HG03139 (cell line): ENCODE measurements at regions not wholly inside any gene's neighbourhood (a gene's known extent, or its start where the extent isn't known, plus 50 kb on each side); places are given as distances from the start of the nearest gene placed in this dataset.
"Not testable (repeated sequence)": the region's sequence is repeated elsewhere in the genome, so short reads cannot be mapped to it uniquely, and the experiment has no call there.

Experiments used
- ATAC-seq: cut with Tn5 transposase; IDR thresholded peaks from one replicate; pipeline ENCODE4 v1.9.1; 2021; ENCODE audit not compliant: unreplicated experiment

DNA sequence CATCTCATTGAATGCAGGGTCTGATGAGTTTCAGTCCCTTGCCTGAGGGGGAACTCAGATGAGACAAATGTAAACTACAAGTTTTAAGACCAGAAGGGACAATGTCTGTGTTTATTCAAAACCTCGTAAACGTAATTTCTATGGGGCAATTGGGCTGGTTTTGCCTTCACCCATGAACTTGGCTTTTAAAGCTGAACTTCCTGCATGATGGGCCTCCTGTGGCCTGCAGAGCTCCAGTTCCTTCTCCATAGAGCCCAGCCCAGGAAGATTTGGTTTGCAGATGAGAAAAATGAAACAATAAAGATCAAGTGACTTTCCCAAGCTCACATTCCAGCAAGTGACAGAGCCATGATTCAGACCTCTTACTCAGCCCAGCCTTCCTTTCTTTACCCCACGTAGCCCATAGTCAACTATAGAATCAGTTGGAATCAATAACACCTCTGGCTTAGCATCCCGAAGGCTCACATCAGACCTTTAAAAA, 612.3 kb downstream of the UTRN start:
- no peak for ATAC-seq

DNA sequence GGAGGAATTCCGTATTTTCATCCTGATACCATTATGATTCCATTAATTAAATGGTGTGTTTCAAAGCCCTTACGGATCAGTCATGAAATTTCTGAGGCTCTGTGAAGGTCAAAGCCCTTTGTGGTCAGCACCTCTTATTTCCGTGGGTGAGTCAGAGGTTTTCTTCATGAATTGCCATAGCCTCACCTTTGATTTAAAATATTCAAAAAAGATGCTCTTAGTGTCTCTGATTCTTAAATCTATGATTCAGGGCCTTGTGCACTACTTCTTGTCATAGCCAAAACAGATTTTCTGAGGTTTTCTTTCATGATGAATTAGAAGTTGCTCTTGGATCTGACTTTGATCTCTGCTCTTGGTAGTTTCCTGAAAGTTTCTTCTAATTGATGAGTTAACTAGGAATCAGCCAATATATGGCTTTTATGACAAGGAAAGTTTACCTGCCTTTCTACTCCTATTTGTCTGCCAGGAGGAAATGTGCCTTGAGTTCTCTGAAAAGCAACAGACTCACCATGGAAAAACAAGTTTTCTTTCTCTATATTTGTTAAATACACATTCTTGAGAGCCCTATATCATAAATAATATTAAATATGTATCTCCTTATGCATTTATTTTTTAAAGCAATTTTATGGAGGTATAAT, 613.0 kb downstream of the UTRN start:
- ATAC-seq: no peak

DNA sequence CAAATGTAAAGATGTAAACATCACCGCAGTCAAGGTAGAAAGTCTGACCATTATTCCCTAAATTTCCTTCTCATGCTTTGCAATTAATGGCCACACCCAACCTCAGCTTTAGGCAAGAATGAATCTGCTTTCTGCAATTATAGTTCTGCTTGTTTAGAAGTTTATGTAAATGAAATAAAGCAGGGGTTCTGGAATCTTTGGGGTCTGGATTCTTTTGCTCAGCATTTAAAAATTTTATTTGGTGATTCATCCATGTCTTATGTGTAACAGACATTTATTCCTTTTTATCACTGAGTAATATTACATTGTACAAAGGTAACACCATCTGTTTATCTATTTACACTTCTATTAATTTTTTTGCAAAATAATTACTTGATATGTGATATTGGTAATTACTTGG, 613.6 kb downstream of the UTRN start:
- ATAC-seq: no peak

DNA sequence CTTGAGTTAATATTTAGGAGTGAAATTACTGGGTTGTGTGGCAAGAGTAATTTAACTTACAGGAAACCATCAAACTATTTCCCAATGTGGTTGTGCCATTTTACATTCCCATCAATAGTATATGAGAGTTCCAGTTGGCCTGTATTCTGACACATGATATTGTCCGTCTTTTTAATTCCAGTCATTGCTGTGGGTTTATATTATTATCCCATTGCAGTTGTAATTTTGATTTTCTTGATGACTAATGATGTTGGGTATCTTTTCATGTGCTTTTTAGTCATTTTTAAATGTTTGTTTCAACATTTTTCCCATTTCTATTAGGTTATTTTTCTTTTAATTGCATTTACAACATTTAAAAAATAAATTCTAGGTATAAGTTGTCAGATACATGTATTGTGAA, 614.0 kb downstream of the UTRN start:
- no peak for ATAC-seq

DNA sequence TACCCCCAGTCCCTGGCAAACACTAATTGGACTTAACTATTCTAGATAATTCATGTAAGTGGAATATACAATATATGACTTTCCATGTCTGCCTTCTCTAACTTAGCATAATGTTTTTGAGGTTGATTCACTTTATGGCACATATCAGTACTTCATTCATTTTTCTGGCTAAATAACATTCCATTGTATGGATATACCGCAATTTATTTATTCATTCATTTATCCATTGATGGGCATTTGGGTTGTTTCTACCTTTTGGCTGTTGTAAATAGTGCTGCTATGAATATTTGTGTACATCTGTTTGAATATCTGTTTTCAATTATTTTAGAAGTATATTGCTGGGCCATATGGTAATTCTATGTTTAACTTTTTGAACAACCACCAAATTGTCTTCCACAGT, 616.3 kb downstream of the UTRN start:
- ATAC-seq: no peak

DNA sequence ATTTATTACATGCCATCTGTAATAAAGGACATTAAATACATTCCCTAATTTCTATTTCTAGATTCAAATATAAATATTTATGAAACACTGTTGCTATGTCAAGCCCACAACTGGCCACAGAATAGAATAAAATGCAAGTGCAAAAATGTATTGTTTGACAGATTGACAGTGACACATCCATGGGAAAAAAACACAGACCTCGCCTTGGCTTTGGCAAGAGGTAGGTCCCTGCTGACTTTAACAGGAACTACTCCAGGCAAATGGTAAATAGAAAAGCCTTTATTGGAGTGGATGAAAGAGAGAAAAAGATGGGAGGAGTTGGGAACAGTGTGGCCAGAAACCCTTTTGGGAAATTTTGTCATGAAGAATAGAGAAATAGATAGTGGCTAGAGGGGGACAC, 622.9 kb downstream of the UTRN start:
- no peak for ATAC-seq

DNA sequence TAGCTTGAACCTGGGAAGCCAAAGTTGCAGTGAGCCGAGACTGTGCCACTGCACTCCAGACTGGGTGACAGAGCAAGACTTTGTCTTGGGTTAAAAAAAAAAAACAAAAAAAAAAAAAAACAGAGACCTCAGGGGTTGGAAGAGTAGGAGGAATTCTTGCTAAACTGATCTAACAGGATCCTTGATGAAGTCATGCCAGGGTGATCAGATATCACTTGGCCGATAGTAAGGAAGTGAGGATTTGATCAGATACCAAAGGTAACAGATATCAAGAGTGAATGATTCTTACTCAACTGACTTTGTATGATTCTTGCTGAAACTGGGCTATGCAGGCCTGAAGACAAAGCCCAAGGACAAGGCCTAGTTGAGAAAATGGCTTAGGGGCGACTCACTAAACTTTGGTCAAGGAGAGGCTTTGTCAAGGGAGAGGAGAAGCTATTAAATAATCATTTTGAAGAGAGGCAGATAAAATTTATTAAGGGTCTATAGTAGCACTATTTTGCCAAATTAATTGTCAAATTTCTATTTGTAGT, 624.7 kb downstream of the UTRN start:
- no peak for ATAC-seq

DNA sequence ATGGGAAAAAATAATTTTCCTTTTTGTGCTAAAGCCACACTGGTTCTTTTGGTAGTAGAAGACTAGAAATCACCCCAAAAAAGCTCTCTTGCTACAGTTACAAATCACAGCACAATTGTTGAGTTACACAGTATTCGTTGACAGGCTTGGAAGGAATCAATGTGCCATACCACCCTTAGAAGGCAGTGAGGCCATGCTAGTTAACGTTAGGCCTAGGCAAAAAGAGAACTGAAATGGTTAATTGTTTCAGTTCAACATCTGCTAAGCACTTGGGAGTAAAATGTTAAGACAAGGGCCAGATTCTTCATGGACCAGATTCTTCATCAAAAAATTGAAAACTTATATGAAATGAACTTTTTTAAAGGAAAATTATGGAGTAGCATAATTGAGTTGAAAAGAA, 626.2 kb downstream of the UTRN start:
- no peak for ATAC-seq

DNA sequence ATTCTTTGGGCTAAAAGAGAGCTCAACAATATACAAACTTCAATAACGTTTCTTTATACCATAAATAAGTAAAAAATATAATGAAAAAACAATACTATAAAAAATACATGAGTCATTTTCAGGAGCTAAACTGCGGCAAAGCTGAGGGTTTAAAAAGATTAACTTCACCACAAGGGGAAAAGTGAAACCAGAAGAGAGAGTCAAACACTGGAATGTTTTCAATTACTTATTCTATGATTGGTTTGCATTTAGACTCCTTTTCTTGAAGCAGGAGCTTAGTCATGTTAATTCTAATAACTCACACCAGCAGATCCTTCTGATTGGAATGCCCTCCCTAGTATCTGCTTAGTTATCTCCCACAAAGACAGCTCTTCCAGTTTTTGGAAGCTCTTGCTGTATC, 627.3 kb downstream of the UTRN start:
- ATAC-seq: no peak

DNA sequence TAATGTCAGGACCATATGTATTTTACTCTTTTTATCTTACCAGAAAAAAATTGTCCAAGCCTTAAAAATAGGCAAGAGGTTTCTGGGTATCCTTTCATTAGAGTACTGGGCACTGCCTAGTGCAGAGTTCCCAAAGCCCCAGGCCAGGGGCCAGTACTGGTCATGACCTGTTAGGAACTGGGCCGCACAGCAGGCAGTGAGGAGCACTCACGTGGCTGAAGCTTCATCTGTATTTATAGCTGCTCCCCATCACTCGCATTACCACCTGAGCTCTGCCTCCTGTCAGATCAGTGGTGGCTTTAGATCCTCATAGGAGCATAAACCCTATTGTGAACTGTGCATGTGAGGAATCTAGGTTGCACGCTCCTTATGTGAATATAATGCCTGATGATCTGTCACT, 632.9 kb downstream of the UTRN start:
- no peak for ATAC-seq

DNA sequence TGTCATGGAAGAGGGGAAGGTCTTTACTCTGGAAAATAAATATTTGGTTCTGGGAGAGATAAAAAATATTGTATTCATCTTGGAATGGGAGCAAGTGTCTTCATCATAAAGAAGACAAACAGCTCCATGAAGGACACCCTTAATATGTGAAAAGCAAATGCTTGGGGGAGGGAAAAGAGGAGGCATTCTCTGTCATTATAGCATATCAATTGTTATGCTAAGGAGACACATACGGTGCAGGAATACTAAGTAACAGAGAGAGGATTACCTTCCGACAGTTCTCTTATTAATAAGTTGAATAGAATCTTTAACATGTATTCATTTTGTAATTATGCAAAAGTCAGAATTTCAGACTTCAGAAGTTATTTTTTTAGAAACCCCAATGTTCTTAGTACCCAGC, 634.4 kb downstream of the UTRN start:
- no peak for ATAC-seq

DNA sequence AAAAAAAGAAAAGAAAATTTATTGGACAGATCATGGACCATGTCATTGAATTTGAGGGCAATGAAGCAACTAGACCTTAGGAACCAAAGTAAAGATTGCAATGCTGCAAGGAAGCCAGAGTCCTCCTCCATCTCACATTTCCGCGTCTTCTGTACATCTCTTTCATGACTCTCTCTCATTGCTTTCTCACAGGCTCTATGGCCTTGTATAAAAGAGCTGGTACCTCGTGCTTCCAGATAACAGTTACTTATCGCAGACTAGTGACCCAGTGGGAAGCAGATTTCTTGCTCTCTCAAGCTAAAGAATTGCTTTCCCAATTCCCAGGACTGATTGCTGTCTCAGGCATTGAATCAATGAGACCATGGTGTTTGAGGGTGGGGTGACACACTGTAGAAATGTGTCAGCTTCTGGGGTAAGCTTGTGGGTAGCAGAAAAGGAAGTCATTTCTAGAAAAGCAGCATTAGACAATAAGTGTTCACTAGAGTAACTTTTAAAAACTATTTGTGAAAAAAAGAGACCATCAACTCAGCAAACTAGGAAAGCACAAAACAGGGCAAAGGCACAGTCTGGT, 635.3 kb downstream of the UTRN start:
- ATAC-seq: no peak

DNA sequence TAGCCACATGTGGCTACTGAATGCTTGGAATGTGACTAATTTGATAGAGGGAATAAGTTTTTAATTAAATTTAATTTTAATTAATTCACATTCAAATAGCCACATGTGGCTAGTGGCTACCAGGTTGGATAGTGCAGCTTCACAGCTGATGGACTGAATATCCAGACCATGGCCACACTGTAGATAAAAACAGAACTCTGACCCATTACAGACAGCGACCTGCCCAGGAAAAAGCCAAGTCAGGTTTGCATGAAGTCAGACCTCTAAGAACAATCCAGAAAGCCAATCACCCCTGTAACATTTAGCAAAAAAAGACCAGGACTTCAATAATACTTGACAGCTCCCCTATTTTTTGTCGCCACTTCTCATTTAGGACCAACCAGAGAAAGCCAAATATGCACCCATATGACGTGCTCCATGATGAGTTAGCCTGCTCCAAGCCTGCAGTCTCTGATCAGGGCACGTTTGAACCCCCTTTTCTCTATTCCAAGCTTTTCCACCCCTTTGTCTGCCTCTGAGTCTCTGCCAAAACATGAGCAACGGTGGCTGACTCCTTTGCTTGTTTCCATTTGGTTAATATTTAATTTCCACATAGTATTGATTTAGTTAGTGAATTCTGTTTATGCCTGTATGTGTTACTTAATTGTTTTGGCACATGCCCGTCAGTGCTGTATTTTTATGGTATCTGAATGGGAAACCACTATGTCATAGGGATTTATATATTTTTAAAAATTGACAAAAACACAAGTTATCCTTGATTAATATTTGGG, 636.3 kb downstream of the UTRN start:
- ATAC-seq: no peak

DNA sequence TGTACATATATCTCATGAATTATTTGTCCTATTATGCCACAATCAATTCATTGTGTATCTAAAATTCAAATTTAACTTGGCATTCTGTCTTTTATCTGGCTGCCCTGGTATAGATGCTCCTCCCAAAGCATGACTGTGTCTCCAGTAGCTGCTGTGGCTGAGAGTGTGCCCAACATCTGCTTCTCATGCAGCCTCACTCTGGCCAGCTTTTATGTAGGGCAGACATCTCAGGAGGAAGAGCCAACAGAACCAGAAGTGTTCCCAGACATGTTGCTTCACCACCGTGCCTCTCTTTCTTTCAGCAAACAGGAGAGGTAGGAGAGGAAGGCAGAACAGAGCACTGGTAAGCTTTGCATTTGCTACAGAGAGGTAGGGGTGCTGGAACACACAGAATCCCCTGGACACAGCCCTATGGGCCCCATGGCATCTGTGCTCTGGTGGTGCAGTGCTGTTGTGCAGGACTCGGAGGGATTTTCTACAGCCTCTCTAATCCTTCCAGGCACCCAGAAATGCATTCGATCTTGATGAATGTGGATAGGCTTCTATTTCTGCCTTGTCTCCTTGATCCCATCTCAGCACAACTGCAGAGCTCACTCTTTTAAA, 637.1 kb downstream of the UTRN start:
- ATAC-seq: no peak

DNA sequence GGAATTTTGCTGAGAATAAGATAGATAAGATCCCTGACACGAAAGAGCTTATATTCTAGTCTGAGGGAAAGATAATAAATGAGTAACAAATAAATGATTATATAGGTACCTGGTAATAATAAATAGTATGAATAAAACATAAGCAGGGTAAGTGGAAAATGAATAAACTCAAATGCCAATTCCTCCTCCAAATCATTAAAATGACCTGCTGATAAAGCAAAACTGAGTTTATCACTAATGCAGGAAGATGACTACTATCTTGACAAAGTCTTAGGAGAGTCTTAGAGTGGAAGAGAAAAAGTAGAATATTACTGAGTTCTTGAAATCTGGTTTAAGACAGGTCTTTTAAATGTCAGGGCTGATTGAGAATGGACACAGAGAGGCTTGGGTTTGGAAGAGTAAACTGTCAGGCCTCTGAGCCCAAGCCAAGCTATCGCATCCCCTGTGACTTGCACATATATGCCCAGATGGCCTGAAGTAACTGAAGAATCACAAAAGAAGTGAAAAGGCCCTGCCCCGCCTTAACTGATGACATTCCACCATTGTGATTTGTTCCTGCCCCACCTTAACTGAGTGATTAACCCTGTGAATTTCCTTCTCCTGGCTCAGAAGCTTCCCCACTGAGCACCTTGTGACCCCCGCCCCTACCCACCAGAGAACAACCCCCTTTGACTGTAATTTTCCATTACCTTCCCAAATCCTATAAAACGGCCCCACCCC, 637.8 kb downstream of the UTRN start:
- not testable (repeated sequence) for ATAC-seq

DNA sequence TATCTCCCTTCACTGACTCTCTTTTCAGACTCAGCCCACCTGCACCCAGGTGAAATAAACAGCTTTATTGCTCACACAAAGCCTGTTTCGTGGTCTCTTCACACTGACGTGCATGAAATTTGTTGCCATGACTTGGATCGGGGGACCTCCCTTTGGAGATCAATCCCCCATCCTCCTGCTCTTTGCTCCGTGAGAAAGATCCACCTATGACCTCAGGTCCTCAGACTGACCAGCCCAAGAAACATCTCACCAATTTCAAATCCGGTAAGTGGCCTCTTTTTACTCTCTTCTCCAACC, 638.3 kb downstream of the UTRN start:
- not testable (repeated sequence) for ATAC-seq

DNA sequence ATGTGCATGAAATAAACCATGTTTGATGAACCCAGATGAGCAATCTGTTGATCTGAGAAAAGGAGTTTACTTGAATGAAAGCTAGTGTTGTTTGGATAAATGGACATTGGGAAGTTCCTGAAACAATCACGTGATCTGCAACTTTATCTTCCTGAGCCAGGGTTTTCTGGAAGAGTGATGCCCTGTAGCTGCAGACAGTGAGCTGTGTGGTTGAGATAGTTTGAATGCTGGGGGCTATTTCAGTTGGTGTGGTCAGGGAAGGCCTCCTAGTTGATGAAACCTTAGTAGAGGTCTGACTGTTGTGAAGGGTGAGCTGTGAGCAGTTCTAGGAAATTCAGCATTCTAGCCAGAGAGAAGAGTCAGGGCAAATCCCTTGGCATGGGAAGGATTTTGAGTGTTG, 643.7 kb downstream of the UTRN start:
- no peak for ATAC-seq

DNA sequence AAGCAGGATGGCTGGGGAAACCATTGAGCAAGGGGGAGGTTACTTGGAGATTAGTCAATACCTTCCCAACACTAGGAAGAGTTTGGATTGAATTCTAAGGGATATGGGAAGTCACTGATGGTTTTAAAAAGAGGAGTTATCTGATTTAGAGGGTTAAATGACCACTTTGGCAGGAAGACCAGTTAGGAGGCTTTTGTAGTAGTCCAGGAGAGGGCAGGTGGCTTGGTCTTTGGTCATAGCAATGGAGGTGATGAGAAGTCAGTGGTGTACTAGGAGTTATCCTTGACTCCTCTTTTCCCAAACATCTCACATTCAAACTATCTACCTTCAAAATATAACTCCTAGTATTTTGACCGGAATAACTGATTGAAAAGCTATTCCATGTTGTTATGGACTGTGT, 644.1 kb downstream of the UTRN start:
- no peak for ATAC-seq

DNA sequence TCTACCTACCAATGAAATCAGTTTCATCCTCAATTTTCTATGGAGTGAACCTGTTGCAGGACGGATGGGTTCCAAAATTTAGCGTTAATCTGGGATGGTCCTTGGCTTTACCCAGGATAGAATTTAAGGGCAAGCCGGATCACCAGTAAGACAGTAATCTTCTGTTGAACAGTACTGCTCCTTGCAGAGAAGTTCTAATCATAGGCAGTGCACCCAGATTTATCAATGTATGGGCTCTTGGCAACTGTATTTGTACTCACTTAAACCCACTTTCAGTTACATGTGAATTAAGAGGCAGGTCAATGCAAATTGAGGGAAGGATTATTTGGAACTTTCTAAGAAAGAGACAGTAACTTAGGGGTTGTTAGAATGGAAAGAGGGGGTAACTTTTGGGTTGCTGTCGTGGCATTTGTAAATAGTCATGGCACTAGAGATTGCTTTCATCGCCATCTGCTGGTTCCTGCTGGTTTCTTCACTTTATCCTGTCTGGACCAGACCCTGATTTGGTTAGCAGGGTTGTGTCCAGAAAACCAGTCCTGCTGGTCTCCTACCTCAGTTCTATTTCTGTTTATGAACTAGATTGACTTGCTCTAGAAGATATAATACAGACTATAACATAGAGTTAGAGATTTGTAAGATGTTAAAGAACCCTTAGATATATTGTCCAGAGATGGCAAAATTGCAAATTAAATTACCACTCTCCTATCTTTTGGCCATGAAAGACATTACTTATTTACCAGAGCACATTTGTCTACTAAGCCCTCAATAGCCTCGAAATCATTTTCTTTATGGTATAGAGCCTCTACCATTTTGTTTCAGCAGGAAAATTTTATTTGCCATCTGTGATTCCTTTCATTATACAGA, 646.3 kb downstream of the UTRN start:
- no peak for ATAC-seq

DNA sequence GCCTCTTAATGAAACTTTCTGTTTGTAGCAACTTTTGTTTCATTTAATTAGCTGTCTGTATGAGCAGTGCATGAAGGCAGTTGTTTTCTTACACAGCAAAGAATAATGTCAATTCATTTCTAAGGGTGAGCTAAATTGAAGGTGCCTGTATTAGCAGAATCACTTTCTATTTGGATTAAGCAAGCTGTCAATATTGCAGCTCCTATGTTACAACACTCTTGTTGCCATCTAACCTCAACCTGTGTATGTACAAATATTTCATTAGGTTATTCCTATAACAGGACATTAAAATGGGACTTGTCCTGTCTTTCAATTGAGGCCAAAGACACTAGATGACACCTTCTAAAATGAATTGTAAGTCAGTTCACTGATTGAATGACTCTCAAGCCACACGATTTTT, 647.5 kb downstream of the UTRN start:
- no peak for ATAC-seq
